ENCODE measurements at regions not wholly inside any gene's neighbourhood (a gene's known extent, or its start where the extent isn't known, plus 50 kb on each side); places are given as distances from the start of the nearest gene placed in this dataset.
A peak's percentile ranks its signal among the peaks of the same experiment; 100 is the strongest.

- Histone ChIP-seq H3K9me2 (replicated peaks; ENCODE audit: insufficient read depth, low read length) (no peaks in the 10 kb centered on the region), H2AFZ (ENCODE audit: low read length) (no peak overlapping the region), H3K4me2 (ENCODE audit: low read depth, low read length, poor library complexity, severe bottlenecking) (no peak overlapping the region), H4K20me1 (ENCODE audit: insufficient read depth, low read depth, low read length) (no peaks in the 10 kb centered on the region), H3K4me3 (ENCODE audit: low read length) (no peak overlapping the region), H3K27ac (ENCODE audit: low read length) (no peak overlapping the region), H3K9ac (ENCODE audit: low read length) (no peak overlapping the region), H3K79me2 (ENCODE audit: low read length) (no peaks in the 10 kb centered on the region), H3K4me1 (ENCODE audit: low read length) (no peaks in the 10 kb centered on the region), H3K27me3 (ENCODE audit: low read length) (no peaks in the 10 kb centered on the region), H3K9me3 (ENCODE audit: low read length) (no peaks in the 10 kb centered on the region; the same call in 1 of the 2 replicates), H3K36me3 (ENCODE audit: insufficient read depth, low read length) (no peaks in the 10 kb centered on the region)
- no peak for DNase-seq
These were observed 357.2 kb upstream of the RGPD4 start for GRCh38 chr2:107469437-107469995.

DNA sequence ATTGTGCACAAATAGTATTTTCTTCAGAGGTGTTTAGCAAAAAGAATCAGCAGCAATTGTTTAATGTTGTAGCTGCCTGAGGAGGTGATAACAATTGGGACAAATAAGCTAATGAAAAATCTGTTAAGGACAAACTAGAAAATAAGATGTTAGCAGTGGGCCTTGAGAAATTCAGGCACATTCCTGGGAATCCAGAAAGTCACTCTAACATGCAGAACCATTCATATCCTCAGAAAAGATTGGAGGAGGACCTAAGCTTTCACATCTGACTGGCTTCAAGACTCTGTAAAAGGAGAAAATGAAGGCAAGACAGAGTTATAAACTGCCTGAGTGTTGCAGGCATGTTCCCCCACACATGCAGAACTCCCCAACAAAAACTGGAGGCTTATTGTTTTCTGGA lies 353.5 kb upstream of the RGPD4 start:
- H3K4me3 ChIP-seq (ENCODE audit: low read length) = no peak overlapping the region
- H3K79me2 ChIP-seq (ENCODE audit: low read length) = no peaks in the 10 kb centered on the region
- no peak overlapping the region for H3K9ac ChIP-seq (ENCODE audit: low read length)
- no peak for DNase-seq
- H3K4me1 ChIP-seq (ENCODE audit: low read length) = no peaks in the 10 kb centered on the region
- no peaks in the 10 kb centered on the region for H3K27me3 ChIP-seq (ENCODE audit: low read length)
- H3K9me3 ChIP-seq (ENCODE audit: low read length) = peaks cover 10% of the 10 kb centered on the region
- no peaks in the 10 kb centered on the region for H4K20me1 ChIP-seq (ENCODE audit: insufficient read depth, low read depth, low read length)
- H3K27ac ChIP-seq (ENCODE audit: low read length) = no peak overlapping the region
- no peaks in the 10 kb centered on the region for H3K9me2 ChIP-seq (replicated peaks; ENCODE audit: insufficient read depth, low read length)
- H3K4me2 ChIP-seq (ENCODE audit: low read depth, low read length, poor library complexity, severe bottlenecking) = no peak overlapping the region
- no peak overlapping the region for H2AFZ ChIP-seq (ENCODE audit: low read length)
- H3K36me3 ChIP-seq (ENCODE audit: insufficient read depth, low read length) = no peaks in the 10 kb centered on the region

DNA sequence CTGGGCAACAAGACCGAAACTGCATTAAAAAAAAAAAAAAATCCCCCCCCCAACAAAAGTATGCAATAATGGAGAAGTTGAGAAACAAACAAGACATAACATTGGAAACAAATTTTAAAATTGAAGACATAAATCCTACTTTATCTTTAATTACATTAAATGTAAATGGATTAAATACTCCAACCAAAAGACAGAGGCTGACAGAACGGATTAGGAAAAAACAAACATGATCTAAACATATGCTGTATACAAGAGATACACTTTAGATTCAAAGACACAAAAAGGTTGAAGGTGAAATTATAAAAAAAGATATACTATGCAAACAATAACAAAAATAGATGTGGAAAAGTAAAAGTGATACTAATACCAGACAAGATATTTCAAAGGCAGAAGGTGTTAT lies 350.8 kb upstream of the RGPD4 start:
- Histone ChIP-seq H3K4me3 (ENCODE audit: low read length) (no peak overlapping the region), H2AFZ (ENCODE audit: low read length) (no peak overlapping the region), H3K36me3 (ENCODE audit: insufficient read depth, low read length) (no peaks in the 10 kb centered on the region), H3K27me3 (ENCODE audit: low read length) (no peaks in the 10 kb centered on the region), H3K4me2 (ENCODE audit: low read depth, low read length, poor library complexity, severe bottlenecking) (no peak overlapping the region), H3K9ac (ENCODE audit: low read length) (no peak overlapping the region), H3K4me1 (ENCODE audit: low read length) (no peaks in the 10 kb centered on the region), H3K9me3 (ENCODE audit: low read length) (peaks cover 10% of the 10 kb centered on the region), H4K20me1 (ENCODE audit: insufficient read depth, low read depth, low read length) (no peaks in the 10 kb centered on the region), H3K9me2 (replicated peaks; ENCODE audit: insufficient read depth, low read length) (no peaks in the 10 kb centered on the region; the same call in 1 of the 2 replicates), H3K27ac (ENCODE audit: low read length) (no peak overlapping the region), H3K79me2 (ENCODE audit: low read length) (no peaks in the 10 kb centered on the region)
- no peak for DNase-seq

- Histone ChIP-seq H4K20me1 (ENCODE audit: insufficient read depth, low read depth, low read length) (no peaks in the 10 kb centered on the region), H3K9ac (ENCODE audit: low read length) (no peak overlapping the region), H3K27ac (ENCODE audit: low read length) (no peak overlapping the region), H3K4me1 (ENCODE audit: low read length) (no peaks in the 10 kb centered on the region; the same call in 1 of the 2 replicates), H3K4me2 (ENCODE audit: low read depth, low read length, poor library complexity, severe bottlenecking) (no peak overlapping the region), H2AFZ (ENCODE audit: low read length) (peak overlapping the region; percentile 73; the same call in 1 of the 2 replicates), H3K4me3 (ENCODE audit: low read length) (no peak overlapping the region), H3K9me2 (replicated peaks; ENCODE audit: insufficient read depth, low read length) (no peaks in the 10 kb centered on the region), H3K9me3 (ENCODE audit: low read length) (no peaks in the 10 kb centered on the region), H3K36me3 (ENCODE audit: insufficient read depth, low read length) (no peaks in the 10 kb centered on the region), H3K27me3 (ENCODE audit: low read length) (no peaks in the 10 kb centered on the region; the same call in 1 of the 2 replicates), H3K79me2 (ENCODE audit: low read length) (no peaks in the 10 kb centered on the region)
- DNase-seq = no peak
These were observed 324.2 kb upstream of the RGPD4 start for GRCh38 chr2:107502539-107502938.

DNA sequence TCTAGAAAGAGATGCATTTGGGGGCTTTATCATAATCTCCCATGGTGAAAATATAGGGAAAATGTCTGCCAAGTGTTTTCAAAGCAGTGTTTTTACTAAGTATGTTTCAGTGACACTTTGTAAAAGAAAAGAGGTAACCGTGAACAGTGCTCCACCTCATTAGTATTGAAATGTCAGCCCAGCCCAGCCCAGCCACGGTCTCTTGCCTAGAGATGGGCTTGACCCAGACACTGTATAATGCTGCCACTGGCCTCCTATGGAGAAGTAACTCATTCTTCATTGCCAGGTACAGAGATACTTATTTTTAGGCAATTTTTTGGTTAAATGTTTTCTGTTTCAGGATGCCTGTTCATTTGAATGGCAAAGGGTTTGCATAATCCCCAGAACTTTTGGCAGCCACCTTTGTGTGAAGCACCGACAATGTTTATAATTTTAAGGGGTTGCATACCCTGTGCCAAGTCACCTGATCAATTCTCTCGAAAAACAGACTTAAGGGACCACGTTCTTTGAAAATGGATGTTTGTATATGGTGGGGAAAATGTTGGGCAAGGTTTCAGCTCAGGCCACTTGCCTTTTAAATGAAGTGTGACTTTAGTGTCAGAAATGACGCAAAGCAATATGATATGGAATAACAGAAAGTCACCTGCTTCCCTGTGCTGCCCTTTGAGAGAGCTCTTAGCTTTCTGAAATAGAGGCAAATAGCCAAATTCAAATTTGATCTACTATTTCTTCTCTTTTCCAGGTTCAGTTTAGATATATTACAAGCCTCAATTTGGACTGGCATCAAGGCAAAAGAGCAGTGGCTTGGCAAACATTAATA lies 314.5 kb upstream of the RGPD4 start:
- no peaks in the 10 kb centered on the region for H3K79me2 ChIP-seq (ENCODE audit: low read length)
- H3K9me3 ChIP-seq (ENCODE audit: low read length) = no peaks in the 10 kb centered on the region
- no peak overlapping the region for H3K4me3 ChIP-seq (ENCODE audit: low read length)
- H3K9me2 ChIP-seq (replicated peaks; ENCODE audit: insufficient read depth, low read length) = no peaks in the 10 kb centered on the region
- no peaks in the 10 kb centered on the region for H4K20me1 ChIP-seq (ENCODE audit: insufficient read depth, low read depth, low read length)
- no peaks in the 10 kb centered on the region for H3K36me3 ChIP-seq (ENCODE audit: insufficient read depth, low read length)
- no peak overlapping the region for H3K4me2 ChIP-seq (ENCODE audit: low read depth, low read length, poor library complexity, severe bottlenecking)
- H3K27ac ChIP-seq (ENCODE audit: low read length) = no peak overlapping the region
- H3K27me3 ChIP-seq (ENCODE audit: low read length) = no peaks in the 10 kb centered on the region
- H3K9ac ChIP-seq (ENCODE audit: low read length) = no peak overlapping the region
- H3K4me1 ChIP-seq (ENCODE audit: low read length) = 0 out of 2 replicates have a peak, but pooled peaks cover 3% of the 10 kb centered on the region
- H2AFZ ChIP-seq (ENCODE audit: low read length) = no peak overlapping the region
- DNase-seq = no peak

GRCh38 chr2:107525406-107525805 lies 301.3 kb upstream of the RGPD4 start:
- Histone ChIP-seq H3K27ac (ENCODE audit: low read length) (no peak overlapping the region), H4K20me1 (ENCODE audit: insufficient read depth, low read depth, low read length) (no peaks in the 10 kb centered on the region), H3K79me2 (ENCODE audit: low read length) (no peaks in the 10 kb centered on the region), H3K4me2 (ENCODE audit: low read depth, low read length, poor library complexity, severe bottlenecking) (no peak overlapping the region), H2AFZ (ENCODE audit: low read length) (no peak overlapping the region), H3K4me1 (ENCODE audit: low read length) (no peaks in the 10 kb centered on the region), H3K9ac (ENCODE audit: low read length) (no peak overlapping the region), H3K27me3 (ENCODE audit: low read length) (0 out of 2 replicates have a peak, but pooled peaks cover 3% of the 10 kb centered on the region), H3K36me3 (ENCODE audit: insufficient read depth, low read length) (no peaks in the 10 kb centered on the region), H3K4me3 (ENCODE audit: low read length) (no peak overlapping the region), H3K9me3 (ENCODE audit: low read length) (peaks cover 3% of the 10 kb centered on the region; the same call in 1 of the 2 replicates), H3K9me2 (replicated peaks; ENCODE audit: insufficient read depth, low read length) (no peaks in the 10 kb centered on the region)
- DNase-seq = no peak

DNA sequence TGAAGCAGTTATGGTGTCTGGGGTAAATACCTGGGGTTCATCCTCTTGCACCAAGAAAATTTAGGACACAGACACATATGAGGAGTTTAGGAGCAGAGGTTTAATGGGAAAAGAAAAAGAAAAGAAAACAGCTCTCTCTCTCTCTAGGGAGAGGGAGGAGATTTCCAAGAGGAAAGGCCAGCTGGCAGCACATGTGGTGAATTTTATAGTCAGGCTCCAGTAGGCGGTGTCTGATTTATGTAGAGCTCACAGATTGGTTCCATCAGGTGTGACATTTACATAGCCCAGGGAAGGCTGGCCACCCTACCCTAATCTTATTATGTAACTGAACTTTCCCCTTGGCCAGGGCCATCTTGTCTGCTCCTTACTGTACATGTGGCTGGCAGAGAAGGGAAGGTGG lies 297.5 kb upstream of the RGPD4 start:
- no peak overlapping the region for H3K4me2 ChIP-seq (ENCODE audit: low read depth, low read length, poor library complexity, severe bottlenecking)
- no peaks in the 10 kb centered on the region for H3K79me2 ChIP-seq (ENCODE audit: low read length)
- no peak overlapping the region for H3K27ac ChIP-seq (ENCODE audit: low read length)
- H3K9me2 ChIP-seq (replicated peaks; ENCODE audit: insufficient read depth, low read length) = no peaks in the 10 kb centered on the region
- 0 out of 2 replicates have a peak, but pooled peaks cover 3% of the 10 kb centered on the region for H3K27me3 ChIP-seq (ENCODE audit: low read length)
- no peaks in the 10 kb centered on the region for H3K4me1 ChIP-seq (ENCODE audit: low read length)
- DNase-seq = no peak
- no peak overlapping the region for H2AFZ ChIP-seq (ENCODE audit: low read length)
- no peaks in the 10 kb centered on the region for H3K36me3 ChIP-seq (ENCODE audit: insufficient read depth, low read length)
- H3K9me3 ChIP-seq (ENCODE audit: low read length) = no peaks in the 10 kb centered on the region
- no peaks in the 10 kb centered on the region for H4K20me1 ChIP-seq (ENCODE audit: insufficient read depth, low read depth, low read length)
- no peak overlapping the region for H3K4me3 ChIP-seq (ENCODE audit: low read length)
- no peak overlapping the region for H3K9ac ChIP-seq (ENCODE audit: low read length)

DNA sequence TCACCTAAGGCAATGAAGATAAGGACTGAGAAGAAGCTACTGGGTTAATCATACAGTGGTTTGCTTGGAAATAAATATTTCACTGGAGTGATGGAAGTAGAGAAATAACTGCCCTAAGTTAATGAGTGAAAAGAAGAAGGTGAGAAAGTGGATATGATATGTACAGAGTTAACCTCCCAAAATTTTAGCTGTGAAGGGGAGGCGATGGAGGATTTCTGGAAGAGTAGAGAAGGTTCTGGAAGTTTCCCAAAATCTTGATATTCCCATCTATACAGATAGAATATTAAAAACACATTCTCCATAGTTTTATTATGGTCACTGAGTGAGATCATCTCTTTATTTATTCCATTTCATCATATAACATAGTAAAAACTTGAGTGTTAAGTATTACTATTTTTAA lies 296.6 kb upstream of the RGPD4 start:
- no peak for DNase-seq

More for the DNA sequence above, 296.6 kb upstream of the RGPD4 start:
- Histone ChIP-seq H3K9ac (ENCODE audit: low read length) (no peak overlapping the region), H3K4me2 (ENCODE audit: low read depth, low read length, poor library complexity, severe bottlenecking) (no peak overlapping the region), H3K79me2 (ENCODE audit: low read length) (no peaks in the 10 kb centered on the region), H3K9me2 (replicated peaks; ENCODE audit: insufficient read depth, low read length) (no peaks in the 10 kb centered on the region), H3K9me3 (ENCODE audit: low read length) (no peaks in the 10 kb centered on the region), H3K36me3 (ENCODE audit: insufficient read depth, low read length) (no peaks in the 10 kb centered on the region), H3K27me3 (ENCODE audit: low read length) (0 out of 2 replicates have a peak, but pooled peaks cover 3% of the 10 kb centered on the region), H3K4me3 (ENCODE audit: low read length) (no peak overlapping the region), H4K20me1 (ENCODE audit: insufficient read depth, low read depth, low read length) (no peaks in the 10 kb centered on the region), H2AFZ (ENCODE audit: low read length) (no peak overlapping the region), H3K4me1 (ENCODE audit: low read length) (no peaks in the 10 kb centered on the region), H3K27ac (ENCODE audit: low read length) (no peak overlapping the region)

Data from Karpas-422 (cell line).